NB4 (cell line): ENCODE measurements at regions not wholly inside any gene's neighbourhood (a gene's known extent, or its start where the extent isn't known, plus 50 kb on each side); places are given as distances from the start of the nearest gene placed in this dataset.

Source experiments
- DNase-seq: peaks from one replicate; pipeline ENCODE4 v3.0.0; 2010; ENCODE audit warnings: low read depth
- H3K4me3 ChIP-seq: one replicate; pipeline ENCODE4 v1.5.1; 2011; ENCODE audit warnings: mild to moderate bottlenecking, low read depth, low read length, moderate library complexity
- MYC ChIP-seq: IDR thresholded peaks from 2 replicates; pipeline ENCODE4 v1.6.1; 2011; ENCODE audit warnings: low read depth, low read length
- POLR2A ChIP-seq: IDR thresholded peaks from 2 replicates; pipeline ENCODE4 v1.6.1; 2011; ENCODE audit warnings: mild to moderate bottlenecking; ENCODE audit not compliant: insufficient read length; ENCODE audit errors: extremely low read depth
- TF ChIP-seq, protein P1 (sequence below): IDR thresholded peaks from 2 replicates; pipeline ENCODE4 v1.6.1; 2011; ENCODE audit warnings: low read depth, low read length
- TF ChIP-seq, protein P2 (sequence below): IDR thresholded peaks from one replicate; pipeline ENCODE4 v1.5.1; 2012; ENCODE audit warnings: low read depth, low read length

DNA sequence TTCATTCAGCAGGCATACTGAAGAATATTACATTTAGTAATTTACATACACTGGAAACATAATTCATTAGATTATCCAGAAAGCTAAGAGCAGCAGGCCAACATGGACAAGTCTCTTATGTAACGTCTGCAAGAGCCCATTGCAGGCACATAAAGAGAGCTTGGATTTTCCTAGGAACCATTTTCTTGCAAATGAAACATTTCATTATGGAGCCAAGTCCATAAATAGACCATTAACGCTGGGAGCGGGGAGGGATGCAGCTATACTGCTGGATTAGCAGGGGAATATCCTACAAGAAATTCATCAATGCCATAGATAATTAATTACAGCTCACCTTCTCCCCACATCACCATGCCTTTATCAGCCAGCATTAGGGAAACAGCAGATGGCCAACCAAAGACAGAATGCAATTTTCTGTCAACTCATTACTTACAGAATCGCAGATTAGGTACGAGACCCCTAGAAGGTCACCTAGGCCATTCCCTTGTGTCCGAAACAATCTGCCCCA, 170.4 kb downstream of the C1D start:
- no peak for DNase-seq
- no peak overlapping the region for H3K4me3 ChIP-seq
- TF ChIP-seq, protein P1, sequence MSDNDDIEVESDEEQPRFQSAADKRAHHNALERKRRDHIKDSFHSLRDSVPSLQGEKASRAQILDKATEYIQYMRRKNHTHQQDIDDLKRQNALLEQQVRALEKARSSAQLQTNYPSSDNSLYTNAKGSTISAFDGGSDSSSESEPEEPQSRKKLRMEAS, result no peak

DNA sequence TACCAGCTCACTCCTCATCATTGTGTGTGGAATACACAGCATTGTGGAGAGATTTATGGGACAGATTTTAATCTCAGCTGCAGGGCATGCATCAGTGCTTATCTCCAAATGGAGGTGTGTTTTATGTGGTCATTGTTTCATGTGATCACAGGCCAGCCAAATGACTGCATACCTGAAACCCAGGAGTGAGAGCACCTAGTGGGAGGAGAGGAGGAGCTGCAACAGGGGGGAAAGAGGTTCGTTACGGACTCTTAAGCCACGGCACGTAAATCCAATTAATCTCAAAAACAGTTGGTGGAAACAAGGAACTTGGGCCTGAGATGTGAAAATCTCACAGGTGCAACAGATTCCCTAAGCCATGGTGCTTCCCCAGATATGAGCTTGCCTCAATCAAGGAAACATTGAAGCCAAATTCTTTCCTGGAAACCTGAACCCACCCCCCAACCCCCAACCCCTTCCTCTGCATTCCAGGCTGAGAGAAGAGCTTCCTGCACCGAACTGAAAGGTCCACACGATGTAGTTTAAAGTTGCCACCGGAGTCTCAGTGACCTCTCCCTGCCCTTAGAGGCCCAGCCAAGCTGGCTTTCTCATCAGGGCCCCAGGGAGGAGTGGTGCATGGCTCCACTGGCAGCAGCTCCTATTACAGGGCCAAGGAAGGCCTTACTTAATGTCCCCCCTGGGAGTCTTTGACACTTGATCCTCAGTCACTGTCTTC, 167.4 kb downstream of the C1D start:
- DNase-seq, result no peak
- H3K4me3 ChIP-seq, result no peak overlapping the region
- TF ChIP-seq MYC (no peak), POLR2A (no peak)
- TF ChIP-seq, protein P1, result no peak
- TF ChIP-seq, protein P2, sequence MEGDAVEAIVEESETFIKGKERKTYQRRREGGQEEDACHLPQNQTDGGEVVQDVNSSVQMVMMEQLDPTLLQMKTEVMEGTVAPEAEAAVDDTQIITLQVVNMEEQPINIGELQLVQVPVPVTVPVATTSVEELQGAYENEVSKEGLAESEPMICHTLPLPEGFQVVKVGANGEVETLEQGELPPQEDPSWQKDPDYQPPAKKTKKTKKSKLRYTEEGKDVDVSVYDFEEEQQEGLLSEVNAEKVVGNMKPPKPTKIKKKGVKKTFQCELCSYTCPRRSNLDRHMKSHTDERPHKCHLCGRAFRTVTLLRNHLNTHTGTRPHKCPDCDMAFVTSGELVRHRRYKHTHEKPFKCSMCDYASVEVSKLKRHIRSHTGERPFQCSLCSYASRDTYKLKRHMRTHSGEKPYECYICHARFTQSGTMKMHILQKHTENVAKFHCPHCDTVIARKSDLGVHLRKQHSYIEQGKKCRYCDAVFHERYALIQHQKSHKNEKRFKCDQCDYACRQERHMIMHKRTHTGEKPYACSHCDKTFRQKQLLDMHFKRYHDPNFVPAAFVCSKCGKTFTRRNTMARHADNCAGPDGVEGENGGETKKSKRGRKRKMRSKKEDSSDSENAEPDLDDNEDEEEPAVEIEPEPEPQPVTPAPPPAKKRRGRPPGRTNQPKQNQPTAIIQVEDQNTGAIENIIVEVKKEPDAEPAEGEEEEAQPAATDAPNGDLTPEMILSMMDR, result no peak

DNA sequence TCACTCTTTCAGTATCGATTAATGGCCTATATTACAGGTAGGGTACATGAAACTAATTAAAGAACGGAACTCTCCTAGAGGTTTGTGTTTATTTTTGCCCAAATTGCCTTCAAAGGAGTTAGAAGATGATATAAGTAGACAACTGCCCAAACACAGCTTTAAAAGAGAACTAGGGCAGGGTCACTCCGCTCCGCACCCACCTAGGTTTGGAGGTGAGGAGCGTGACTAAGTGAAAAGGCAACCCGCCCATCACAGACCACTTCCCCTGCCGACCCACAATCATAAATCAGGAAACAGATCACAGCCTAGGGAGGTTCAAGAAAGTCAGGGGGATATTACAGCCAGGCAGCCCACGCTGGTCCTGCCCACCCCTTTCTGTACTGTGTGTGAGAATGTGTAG, 166.7 kb downstream of the C1D start:
- DNase-seq, result no peak
- no peak overlapping the region for H3K4me3 ChIP-seq
- TF ChIP-seq MYC, result no peak
- TF ChIP-seq, protein P2, result no peak
- TF ChIP-seq POLR2A, result no peak
- TF ChIP-seq, protein P1, result no peak

DNA sequence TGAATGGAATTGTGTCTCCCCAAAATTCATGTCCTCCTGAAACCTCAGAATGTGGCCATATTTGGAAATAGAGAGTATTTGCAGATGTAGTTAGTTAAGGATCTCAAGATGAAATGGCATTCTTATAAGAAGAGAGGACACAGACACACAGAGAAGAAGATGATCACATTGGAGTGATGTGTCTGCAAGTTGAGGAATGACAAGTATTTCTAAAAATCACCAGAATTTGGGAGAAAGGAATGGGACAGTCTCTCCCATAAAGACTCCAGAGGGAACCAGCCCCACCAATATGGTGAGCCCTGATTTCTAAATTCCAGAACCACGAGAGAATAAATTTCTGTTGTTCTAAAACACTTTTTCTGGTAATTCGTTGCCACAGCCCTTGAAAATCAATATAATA, 166.3 kb downstream of the C1D start:
- TF ChIP-seq, protein P1, result no peak
- TF ChIP-seq POLR2A (no peak), MYC (no peak)
- TF ChIP-seq, protein P2, result no peak
- no peak overlapping the region for H3K4me3 ChIP-seq
- no peak for DNase-seq

DNA sequence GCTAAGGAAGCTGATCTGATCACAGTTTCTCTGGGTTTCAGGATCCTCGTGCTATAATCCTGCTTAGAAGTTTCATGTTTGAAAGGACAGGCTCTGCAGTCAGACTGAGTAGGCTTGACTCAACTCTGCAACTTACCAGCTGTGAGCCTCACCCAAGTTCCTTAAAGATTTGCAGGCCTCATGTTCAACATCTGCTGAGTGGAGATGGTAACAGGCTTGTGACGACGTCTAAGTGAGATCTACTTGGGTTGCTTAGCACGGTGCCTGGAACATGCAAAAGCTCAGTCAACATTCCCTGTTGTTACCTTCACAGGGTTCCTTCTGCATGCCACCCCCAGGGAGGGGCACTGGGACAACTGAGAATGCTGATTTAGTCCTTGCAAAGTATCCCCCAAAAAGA, 164.2 kb downstream of the C1D start:
- no peak overlapping the region for H3K4me3 ChIP-seq
- no peak for DNase-seq
- TF ChIP-seq POLR2A (no peak), MYC (no peak)
- TF ChIP-seq, protein P2, result no peak
- TF ChIP-seq, protein P1, result no peak

DNA sequence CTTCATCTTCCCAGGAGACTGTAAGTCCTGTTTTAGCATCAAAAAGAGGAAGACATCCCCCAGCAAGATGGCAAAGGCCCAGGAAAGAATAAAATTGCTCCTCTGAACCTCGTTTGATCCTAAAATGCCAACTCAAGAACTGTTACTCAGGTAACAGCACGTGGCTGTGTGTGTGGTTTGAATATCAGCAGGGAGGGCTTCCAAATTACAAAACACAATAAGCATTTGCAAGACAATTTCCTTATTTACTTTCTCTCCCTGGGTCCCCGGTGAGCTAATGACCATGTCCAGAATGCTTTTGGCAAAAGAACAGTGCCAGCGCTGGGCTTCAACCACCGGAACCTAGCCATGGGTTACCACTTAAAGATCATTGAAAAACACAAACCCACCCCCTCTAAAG, 163.6 kb downstream of the C1D start:
- no peak overlapping the region for H3K4me3 ChIP-seq
- TF ChIP-seq, protein P1, result no peak
- no peak for DNase-seq

DNA sequence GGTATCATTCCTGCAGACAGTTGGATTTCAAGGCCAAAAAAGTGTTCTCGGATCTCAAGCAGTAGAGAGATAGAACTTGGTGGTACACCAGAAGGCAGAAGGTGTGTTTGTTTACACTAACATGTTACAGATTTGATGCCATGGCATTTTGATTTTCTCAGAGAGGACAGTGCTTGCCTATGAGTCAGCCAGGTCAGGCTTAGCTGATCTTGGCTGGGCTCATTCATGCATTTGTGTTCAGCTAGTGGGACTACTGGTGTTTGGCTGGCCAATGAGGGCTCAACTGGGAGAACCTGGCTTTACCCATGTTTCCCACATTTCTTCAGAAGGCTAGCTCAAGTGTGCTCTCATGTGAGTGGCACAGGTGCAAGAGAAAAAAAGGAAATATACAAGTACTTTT, 162.0 kb downstream of the C1D start:
- no peak for DNase-seq
- H3K4me3 ChIP-seq, result no peak overlapping the region
- TF ChIP-seq, protein P2, result no peak
- TF ChIP-seq, protein P1, result no peak
- no peak for TF ChIP-seq MYC
- TF ChIP-seq POLR2A, result no peak
